ENCODE measurements at regions not wholly inside any gene's neighbourhood (a gene's known extent, or its start where the extent isn't known, plus 50 kb on each side); places are given as distances from the start of the nearest gene placed in this dataset.
A peak's percentile ranks its signal among the peaks of the same experiment; 100 is the strongest.

- in situ Hi-C loops (cut with HindIII; ENCODE audit: low sequenced_read_pairs): no loop called here
- DNase-seq (ENCODE audit: low spot score): no peak
Measured at GRCh38 chr14:101135796-101136742, 232.5 kb upstream of the RTL1 start.

GRCh38 chr14:101137234-101137633 is 233.7 kb upstream of the RTL1 start:
- in situ Hi-C loops (cut with HindIII; ENCODE audit: low sequenced_read_pairs): no loop called here
- DNase-seq (ENCODE audit: low spot score): no peak

DNA sequence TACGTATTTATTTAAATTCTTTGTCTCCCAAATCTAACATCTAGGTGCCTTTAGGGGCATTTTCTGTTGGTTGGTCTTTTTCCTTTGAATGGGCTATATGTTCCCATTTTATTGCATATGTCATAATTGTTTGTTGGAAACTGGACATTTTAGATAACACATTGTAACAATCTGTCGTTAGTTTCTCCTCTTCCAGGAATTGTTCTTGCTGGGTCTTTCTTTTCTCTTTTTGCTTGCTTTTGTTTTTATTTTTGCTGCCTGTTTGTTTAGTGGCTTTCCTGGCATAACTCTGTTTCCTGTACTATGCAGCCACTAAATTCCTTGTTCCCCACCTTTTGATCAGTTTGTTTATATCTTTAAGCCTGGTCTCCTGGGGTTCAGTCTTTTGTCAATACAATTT is 244.3 kb upstream of the RTL1 start:
- in situ Hi-C loops (cut with HindIII; ENCODE audit: low sequenced_read_pairs): no loop called here
- DNase-seq (ENCODE audit: low spot score): no peak

- in situ Hi-C loops (cut with HindIII; ENCODE audit: low sequenced_read_pairs): no loop called here
- no peak for DNase-seq (ENCODE audit: low spot score)
Measured at GRCh38 chr14:101150039-101150610, 246.6 kb upstream of the RTL1 start.

DNA sequence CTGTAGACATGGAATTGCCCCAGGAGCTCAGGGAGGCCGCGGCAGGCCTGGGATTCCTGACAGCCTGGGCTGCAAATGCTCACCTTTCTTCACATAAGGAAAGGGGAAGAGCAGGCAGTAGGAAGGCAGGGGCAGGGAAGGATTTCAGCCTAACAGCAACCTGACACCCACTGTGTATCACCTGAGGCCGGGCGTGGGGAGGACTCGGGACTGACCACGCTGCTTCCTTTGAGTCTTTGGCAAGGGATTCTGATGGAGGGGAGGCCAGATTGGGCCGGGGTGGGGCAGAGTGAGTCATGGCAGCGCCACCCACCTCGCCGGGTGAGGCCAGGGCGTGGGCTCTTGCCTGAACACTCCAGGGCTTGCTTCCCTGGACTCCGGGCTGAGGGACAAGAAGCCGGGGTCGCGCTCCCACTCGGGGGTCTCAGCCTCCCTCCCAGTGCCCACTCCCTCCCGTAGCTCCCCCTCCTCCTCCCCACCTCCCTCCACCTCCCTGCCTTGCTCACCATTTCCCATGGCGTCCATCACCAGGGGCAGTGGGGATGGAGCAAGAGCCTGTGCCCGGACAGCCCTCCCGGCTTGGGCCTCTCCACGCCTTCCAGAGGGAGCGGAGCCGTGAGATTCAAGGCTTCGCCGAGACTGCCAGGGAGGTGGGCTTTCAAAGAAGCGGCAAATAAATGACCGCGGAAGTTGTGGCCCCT is 247.9 kb upstream of the RTL1 start:
- peak; percentile 47 for DNase-seq (ENCODE audit: low spot score)
- in situ Hi-C loops (cut with HindIII; ENCODE audit: low sequenced_read_pairs): no loop called here

DNA sequence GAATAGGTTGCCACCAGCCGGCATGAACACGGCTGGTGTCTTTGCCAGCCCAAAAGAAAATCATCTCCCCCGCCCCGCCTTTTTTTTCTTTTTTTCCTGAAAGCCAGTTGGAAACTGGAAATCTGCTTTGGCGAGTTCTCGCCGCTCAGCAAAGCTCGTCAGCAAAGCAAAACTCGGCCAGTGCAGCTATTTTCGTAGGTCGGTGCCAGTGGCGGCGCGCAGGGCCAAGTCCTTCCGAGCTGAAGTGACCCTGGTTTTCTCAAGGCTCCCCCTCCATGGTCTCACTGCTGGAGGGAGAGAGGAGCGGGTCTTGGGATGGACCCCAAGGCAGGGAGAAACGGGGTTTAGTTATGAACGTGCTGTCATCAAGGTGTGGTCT is 248.4 kb upstream of the RTL1 start:
- in situ Hi-C loops (cut with HindIII; ENCODE audit: low sequenced_read_pairs): no loop called here
- DNase-seq (ENCODE audit: low spot score): peak; percentile 51

DNA sequence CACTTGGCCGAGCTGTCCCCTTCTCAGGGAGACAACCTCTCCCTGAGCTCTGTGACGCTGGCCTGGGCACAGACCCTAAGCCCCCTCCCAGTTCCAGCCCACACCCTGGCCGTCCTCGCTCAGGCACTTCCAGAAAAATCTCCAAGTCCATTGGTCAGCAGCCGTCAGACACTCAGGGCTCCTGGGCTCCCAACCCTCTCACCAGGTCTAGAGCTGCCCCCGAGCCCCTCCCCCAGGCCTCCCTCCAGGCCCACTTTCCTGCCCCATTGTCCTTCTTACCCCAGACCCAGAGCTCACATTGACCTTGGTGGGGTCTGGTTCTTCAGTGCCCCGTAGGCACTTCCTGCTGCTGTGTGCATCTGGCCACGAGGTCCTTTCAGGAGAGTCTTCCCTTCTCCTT is 249.3 kb upstream of the RTL1 start:
- in situ Hi-C loops (cut with HindIII; ENCODE audit: low sequenced_read_pairs): no loop called here
- DNase-seq (ENCODE audit: low spot score): no peak

- no peak for DNase-seq (ENCODE audit: low spot score)
- in situ Hi-C loops (cut with HindIII; ENCODE audit: low sequenced_read_pairs): no loop called here
Measured at GRCh38 chr14:101153691-101154090, 250.2 kb upstream of the RTL1 start.

DNA sequence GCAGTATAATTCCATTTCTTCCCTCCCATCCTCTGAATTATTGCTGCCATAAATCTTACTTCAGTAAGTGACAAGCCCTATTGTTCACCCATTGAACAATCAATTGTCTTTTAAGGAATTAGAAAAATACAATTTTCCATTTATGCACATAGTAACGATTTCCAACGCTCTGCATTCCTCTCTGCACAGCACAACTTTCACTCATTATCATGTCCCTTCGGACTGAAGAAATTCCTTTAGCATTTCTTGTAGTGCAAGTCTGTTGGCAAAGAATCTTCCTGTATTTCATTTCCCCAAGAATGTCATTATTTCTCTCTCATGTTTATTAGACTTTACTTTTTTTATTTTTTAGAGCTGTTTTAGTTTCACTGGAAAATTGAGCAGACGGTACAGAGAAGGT is 252.1 kb upstream of the RTL1 start:
- in situ Hi-C loops (cut with HindIII; ENCODE audit: low sequenced_read_pairs): no loop called here
- no peak for DNase-seq (ENCODE audit: low spot score)

GRCh38 chr14:101167428-101167827 is 263.9 kb upstream of the RTL1 start:
- in situ Hi-C loops (cut with HindIII; ENCODE audit: low sequenced_read_pairs): no loop called here
- DNase-seq (ENCODE audit: low spot score): no peak

GRCh38 chr14:101169267-101169666 is 265.7 kb upstream of the RTL1 start:
- in situ Hi-C loops (cut with HindIII; ENCODE audit: low sequenced_read_pairs): no loop called here
- no peak for DNase-seq (ENCODE audit: low spot score)

GRCh38 chr14:101171650-101172049 is 268.1 kb upstream of the RTL1 start:
- no peak for DNase-seq (ENCODE audit: low spot score)
- in situ Hi-C loops (cut with HindIII; ENCODE audit: low sequenced_read_pairs): no loop called here

GRCh38 chr14:101173698-101174521 is 270.4 kb upstream of the RTL1 start:
- in situ Hi-C loops (cut with HindIII; ENCODE audit: low sequenced_read_pairs): no loop called here
- no peak for DNase-seq (ENCODE audit: low spot score)

DNA sequence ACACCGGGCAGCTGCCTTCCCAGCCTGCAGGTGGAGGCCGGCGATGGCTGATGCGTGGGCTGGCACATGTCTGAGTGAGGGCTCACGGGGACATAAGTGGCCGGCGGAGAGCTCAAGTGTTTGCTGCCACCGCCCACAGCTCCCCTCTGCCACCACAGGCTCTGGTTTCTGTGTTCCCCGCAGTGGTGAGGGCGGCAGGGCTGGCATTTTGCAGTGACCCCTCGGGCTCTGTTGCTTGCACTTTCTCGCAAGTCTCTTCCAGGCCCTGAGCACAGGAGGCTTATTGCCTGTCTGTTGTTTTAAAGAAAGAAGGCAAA is 271.0 kb upstream of the RTL1 start:
- in situ Hi-C loops (cut with HindIII; ENCODE audit: low sequenced_read_pairs): no loop called here

GRCh38 chr14:101174980-101175606 is 271.6 kb upstream of the RTL1 start:
- in situ Hi-C loops (cut with HindIII; ENCODE audit: low sequenced_read_pairs): no loop called here
- DNase-seq (ENCODE audit: low spot score): peak; percentile 77

More for the DNA sequence above, 271.0 kb upstream of the RTL1 start:
- peak; percentile 39 for DNase-seq (ENCODE audit: low spot score)

GRCh38 chr14:101175731-101176534 is 272.4 kb upstream of the RTL1 start:
- no peak for DNase-seq (ENCODE audit: low spot score)
- in situ Hi-C loops (cut with HindIII; ENCODE audit: low sequenced_read_pairs): no loop called here

GRCh38 chr14:101176535-101177205 is 273.1 kb upstream of the RTL1 start:
- in situ Hi-C loops (cut with HindIII; ENCODE audit: low sequenced_read_pairs): no loop called here
- no peak for DNase-seq (ENCODE audit: low spot score)

Data from G401 (cell line).